GM19452 (cell line): ENCODE measurements at regions not wholly inside any gene's neighbourhood (a gene's known extent, or its start where the extent isn't known, plus 50 kb on each side); places are given as distances from the start of the nearest gene placed in this dataset.
A peak's percentile ranks its signal among the peaks of the same experiment; 100 is the strongest.

ENCODE experiments used
- ATAC-seq: cut with Tn5 transposase; IDR thresholded peaks from one replicate; pipeline ENCODE4 v1.9.1; 2021; ENCODE audit not compliant: unreplicated experiment

DNA sequence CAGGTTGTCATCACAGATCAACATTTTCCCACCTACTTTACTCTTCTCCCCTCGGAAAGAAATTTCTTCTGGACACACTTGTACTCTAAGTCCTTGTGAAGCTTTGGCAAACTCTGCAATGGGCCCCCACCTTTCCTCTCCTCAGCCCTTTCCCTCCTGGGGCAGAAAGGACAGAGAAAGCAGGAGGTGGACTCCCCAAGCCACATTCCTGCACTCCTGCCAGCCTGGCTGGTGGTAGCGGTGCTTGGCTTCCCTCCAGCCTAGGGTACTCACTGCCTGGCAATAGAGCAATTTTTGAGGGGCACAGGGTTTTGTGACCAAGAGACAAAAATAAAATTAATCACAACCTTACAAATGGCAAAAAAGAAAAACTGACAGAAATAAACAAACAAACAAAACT, 451.4 kb downstream of the ZSWIM6 start:
- no peak for ATAC-seq

DNA sequence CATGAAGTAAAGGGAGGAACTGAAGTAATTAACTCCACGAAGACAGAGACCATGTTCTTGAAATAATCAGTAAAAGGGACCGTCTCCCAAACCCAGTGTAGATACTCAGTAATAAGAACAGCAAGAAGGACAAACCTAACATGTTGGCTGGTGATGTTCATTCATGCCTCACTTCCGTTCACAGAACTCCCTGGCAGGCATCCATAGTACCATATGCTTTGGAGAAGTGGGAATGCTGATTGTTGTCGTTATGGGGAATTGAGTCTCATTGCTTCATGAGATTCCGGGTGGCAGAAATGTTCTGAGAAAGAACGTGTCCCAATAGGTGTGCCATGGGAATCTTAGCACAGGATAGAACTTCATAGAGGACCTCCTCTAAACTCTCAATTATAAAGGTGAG, 452.3 kb downstream of the ZSWIM6 start:
- ATAC-seq, result no peak

DNA sequence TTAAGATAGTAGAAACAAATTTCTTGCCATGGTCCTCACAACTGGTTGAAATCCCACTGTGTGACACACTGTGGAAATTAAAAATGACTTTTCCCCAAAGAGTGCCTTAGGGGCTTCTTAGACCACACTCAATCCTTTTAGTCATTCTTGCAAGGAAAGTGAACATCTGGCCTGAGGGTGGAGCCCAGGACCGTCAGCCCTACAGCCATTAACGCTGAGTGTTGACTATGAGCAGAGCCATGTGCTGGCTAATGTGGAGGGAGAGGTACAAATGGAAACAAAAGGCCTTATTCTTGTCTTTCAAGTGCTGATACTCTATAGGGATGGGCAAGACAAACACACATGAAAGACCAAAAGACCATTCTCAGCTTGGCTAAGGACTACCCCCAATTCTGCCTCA, 456.5 kb downstream of the ZSWIM6 start:
- no peak for ATAC-seq

DNA sequence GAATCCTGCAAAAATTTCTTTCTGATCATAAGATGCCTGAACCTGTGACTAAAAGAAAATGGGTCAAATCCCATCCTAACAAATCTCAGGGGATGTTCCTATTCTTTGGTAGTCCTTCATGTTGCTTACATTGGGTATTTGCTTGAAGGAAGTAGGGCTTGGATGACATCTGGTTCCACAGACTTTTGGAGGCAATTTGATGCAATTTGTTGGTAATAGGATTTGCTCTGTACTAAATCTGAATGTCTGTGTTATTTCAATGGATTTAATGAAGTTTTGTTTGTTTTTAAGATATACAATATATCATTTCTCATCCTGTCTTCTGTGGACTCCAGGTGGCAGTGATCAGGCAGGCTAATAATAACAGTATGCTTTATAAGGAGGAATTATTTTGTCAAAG, 457.9 kb downstream of the ZSWIM6 start:
- no peak for ATAC-seq

DNA sequence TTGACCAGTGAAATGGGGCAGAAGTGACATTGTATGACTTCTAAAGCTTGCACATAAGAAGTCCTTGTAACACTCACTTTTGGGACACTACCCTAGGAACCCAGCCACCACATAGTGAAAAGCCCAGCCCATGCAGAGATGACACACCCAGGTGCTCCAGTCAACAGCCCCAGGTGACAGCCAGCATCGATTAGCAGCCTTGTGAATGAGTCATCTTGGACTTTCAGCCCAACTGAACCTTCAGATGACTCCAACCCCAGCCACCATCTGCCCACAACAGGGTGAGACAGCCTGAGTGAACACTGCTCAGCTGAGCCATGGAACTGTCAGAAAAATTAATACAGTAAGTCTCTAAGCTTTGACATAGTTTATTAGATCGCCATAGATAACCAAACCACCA, 458.6 kb downstream of the ZSWIM6 start:
- ATAC-seq, result peak; percentile 95

DNA sequence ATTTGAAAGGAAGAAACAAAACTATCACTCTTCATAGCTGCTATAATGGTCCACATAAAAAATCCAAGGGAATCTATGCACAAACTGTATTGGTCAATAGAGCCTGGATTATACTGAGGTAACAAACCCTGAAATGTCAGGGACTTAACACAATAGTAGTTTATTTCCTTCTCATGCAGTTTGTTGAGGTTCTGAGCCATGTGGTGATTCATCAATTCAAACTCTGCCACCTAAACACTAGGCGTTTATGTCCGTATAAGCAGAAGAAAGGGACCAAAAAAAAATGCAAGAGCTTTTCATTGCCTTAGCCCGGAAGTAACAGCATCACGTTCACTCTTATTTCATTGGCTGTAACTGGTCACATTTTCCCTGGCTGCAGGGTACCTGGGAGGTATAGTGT, 464.7 kb downstream of the ZSWIM6 start:
- no peak for ATAC-seq

DNA sequence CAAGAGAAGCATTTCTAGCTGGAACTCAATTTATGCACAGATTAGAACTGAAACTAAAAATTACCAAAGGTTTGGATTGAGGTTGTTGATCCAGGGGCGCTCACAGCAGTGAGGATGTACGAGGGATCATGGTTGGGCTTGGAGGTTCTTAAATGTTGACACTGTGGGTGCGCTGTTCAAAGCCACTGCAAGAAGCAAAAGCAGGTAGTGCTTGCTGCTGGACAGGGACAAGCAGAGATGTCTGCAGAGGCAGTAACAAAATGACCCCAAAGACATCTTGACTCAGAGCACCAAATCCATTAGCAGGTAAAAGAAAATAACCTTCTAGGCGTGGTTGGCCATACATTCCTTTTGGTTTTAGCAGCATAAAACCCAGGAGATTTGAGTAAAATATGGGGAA, 468.4 kb downstream of the ZSWIM6 start:
- ATAC-seq, result no peak

DNA sequence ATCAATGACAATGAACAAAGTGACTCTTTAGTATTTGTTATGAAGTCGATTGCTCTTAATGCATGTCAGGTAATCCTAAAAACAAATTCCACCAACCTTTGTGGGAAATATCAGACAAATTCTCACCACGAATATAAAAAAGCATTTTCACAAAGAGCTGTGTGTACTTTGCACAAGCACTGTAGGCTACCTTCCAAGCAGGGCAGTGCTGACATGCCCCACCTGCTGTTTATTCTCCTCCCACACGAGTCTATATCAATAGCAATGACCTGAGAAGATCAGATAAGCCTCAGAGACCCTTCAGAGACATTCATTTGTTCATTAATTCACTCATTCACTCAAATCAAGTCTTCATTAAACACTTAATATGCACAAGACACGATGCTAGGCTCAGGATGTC, 469.1 kb downstream of the ZSWIM6 start:
- ATAC-seq, result no peak

DNA sequence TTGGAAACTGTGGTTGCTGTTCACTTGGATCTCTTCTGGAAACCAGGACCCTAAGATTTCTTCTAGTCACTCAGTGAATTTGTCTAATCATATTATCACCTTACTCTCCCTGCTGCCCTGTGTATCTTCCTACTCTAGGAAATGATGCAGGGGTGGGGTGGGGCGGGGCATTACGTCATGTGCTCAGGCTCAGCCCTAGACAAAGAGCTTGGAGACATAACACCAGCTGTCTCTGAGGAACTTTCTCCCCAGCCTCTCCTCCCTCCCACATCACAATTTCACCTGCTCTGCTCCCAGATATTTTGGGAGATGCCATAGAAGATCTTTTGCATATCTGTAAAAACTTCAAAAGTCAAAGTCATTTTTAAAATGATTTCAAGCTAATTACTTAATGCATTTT, 470.4 kb downstream of the ZSWIM6 start:
- no peak for ATAC-seq

DNA sequence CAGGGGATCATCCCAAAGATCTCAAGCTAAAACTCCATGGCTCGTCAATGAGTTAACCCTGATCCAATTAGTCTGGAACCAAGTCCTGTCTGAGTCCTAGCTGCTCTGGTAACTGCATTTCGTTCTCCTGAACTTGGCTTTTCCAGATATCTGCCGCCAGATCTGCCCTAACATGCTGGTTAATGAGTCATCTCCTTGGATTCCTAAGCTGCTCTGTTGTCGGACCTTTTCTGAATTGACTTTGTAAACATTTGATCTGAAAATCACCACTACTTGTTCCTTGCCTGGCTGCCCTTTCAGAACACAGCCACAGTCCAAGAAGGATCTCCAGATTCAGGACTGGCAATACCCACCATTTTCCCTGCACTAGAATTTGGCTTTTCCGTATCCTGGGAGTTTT, 473.0 kb downstream of the ZSWIM6 start:
- ATAC-seq, result no peak

DNA sequence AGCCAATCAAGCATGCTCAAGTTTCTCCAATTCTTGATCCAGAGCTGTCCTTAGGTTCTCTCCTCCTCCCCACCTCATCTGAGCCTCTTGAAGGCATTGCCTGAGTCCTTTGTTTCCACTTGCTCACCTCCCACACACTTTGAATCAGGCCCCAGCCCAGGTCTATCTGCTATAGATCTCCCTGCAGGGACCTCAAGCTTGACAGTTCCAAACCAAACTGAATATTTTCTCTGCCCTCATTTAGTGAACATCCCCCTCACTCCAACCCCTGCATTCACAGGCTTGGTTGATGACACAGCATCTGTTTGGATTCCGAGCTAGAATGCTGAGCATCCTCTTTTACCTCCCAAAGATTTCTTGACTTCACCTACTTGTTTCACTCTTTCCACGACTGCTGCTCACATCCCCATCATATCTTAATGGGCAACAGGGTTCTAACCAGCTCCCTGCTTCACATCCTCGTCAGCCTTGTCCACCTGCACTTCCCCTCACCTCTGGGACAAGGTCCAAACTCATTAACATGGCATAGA, 474.5 kb downstream of the ZSWIM6 start:
- no peak for ATAC-seq

DNA sequence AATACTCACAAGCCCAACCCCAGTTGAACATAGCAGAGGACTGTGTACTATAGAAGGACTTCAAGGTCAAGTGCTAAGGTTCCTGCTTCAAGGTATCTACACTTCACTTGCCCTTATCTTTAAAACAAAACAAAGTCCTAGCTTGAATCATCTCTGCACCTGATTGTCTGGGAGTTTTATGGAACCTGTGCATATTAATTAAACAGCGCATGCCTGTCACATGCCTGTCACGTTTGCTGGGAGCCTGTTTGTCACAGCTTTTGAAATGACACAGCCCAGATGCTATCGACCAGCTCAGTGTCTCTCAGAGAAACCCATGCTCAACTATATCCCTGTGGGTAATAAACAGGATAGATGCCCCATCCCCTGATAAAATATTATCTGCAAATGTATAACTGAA, 476.0 kb downstream of the ZSWIM6 start:
- no peak for ATAC-seq

DNA sequence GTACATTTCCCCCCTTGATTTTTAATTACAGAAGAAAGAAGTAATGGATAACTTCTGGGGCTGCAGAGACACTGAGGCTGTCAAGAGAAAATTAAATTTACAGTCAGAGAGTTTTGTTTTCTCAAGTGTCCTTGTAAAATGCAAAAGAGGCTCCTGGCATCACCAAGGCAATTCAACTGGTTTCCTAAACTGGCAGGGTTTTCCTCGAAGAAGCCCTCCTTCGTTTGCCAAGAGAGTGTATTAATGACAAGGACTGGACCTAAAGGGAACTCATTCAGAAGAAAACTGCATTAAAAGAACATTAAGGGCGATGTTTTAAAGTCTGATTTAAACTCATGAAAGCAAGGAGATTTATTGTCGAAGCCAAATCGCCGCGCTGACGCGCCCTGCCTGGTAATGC, 476.9 kb downstream of the ZSWIM6 start:
- no peak for ATAC-seq

DNA sequence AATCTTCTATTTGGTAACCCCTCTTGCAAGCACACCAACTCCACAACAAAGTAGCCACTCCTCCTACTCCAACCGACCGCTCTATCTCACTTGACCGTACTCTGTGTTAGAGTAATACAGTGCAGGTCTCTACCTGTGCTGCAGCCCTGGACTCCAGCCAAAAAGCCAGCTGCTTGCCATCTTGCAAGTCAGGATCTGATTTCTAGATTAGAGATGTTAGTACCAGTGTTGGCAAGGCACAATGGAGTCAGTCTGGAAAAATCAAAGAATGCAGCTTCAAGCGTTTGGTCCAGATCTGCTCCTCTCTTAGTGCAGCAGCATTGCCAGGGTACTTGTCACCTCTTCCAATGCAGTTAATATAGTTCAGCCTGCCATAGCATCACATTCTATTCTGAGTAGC, 477.6 kb downstream of the ZSWIM6 start:
- no peak for ATAC-seq

DNA sequence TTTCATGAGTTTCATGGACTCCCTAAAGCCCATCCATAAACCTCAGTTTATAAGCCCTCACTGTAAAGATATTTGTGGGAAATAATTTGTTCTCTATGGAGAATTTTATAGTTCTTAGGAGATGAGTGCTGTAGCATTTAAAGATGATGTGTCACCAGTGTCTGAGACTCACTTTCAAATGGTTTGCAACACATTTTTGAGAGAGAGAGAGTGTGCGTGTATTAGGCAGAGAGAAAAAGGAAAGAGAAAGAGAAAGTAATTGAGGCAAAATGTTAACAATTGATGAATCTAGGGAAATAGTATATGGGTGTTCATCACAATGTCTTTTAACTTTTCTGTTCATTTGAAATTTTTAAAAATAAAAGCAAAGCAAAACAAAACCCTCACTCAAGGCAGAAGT, 479.0 kb downstream of the ZSWIM6 start:
- ATAC-seq, result no peak

DNA sequence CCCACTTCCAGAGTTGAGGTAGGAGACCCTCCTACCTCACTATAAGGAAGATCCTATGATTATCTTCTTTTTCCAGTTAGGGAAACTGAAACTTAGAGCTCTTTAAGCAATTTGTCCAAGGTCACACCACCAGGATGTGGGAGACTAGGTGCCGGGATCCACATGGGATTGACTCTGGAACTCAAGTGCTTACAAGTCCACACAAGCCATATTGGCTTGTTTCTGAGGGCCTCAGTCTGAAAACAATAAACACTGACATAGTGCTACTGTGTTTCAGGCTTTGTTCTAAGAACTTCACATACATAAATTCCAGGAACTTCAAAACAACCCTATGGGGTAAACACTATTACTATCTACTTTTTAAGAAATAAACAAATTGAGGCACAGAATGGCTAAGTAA, 481.3 kb downstream of the ZSWIM6 start:
- no peak for ATAC-seq

DNA sequence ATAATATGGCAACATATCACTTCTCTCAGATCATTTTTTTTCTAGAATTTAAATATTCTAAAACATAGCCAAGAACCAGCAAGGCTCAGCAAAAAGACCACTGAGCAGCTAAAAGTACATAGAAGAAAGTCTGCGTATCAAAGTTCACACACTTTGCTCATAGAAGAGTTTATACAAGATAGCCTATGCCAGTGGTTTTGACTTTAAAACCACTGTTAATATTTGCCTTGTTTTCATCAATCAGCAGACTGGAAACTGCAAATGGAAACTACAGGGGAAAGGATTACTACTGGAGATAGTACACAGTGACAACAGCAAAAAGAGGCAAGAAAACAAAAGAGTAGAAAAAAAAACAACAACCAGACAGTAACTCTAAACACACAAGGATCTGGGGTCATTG, 483.3 kb downstream of the ZSWIM6 start:
- ATAC-seq, result no peak

DNA sequence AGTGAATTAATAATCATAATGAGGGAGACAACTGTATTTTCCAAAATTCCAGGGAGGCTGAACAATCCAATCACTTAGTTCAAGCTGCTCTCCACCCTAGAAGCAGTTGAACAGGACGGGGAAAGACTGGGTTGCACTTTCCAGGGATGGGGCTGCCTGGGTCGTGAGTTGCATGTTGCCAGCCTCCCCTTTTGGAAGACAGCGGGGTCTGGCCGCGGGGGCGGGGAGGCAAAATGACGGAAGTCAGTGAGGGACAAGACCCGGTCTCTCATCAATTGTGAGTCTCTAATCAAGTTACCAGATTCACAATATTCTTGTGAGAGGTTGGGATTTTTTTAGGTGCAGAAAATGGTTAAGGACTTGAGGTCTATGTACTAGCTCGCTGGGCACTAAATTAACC, 484.1 kb downstream of the ZSWIM6 start:
- ATAC-seq, result no peak

DNA sequence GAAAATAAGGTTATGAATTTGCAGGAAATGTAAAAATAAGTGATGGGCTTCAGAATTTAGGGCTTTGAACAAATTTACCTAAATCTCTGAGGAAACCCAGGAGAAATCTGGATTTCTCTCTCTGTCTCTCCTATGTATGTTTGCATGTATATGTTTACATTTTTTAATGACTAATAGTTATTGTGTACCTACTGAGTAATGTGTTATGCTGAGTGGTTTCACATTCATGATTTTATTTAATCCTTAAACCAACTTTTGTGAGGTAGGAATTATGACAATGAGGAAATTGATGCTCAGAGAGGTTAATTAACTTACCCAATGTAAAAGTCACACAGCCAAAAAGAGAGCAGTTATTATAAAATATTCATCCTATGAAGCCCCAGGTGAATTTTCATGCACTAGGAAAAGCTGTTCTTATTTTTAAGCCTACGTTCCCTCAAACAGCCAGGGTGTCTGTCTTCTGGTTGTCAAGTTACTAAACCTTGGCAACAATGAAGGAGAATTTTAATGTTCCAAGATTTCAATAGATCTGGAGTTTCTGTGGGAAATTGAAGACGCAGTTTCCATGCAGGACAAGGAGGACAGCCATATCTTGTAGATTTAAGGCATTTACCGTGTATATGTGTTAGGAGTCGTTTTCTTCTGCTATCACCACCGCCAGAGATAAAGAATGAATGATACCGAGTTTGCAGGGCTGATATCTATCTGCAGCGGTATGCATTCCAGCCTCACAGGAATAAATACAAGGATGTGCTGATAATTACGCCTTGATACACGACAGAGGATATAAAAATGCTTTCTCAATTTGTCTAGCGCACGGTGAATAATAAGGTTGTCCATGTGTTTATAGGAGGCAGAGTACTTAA, 484.8 kb downstream of the ZSWIM6 start:
- no peak for ATAC-seq

DNA sequence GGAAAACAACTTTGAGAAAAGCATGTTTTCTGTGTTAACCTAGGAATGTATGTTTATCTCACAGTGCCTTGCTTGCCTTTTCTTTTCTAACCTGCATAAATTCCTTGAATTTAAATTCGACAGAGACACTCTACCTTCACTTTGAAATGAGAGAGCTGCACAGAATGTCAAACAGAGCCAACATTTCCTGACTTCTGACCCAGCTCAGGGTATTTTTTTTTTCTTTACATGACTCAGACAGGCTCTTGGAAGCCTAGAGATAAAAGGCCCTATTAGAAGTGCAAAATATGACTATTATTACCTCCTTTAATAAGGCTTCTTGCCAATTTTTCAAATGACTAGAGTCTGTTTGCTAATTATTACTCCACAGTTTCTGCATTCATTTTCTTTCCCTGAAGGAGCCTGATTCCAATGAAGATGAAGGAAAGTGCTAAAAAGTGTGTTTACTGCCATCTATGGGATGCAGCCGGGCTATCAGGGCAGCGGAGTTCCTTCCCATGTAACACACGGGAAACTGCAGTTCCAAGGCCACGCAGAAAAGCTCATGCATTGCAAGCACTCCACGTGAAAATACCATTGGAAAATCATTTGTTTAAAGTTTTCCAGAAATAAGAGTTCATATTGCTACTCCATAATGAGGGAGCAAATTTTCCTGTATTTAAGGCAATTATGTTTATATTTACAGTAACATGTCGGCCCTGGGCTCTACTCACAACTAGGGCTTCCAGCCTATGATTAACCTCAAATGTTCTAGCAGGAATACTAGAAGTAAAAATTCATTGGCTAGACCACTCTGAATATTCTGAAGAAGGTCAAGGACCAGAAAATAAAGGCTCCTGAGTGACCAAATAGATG, 485.6 kb downstream of the ZSWIM6 start:
- ATAC-seq, result no peak

DNA sequence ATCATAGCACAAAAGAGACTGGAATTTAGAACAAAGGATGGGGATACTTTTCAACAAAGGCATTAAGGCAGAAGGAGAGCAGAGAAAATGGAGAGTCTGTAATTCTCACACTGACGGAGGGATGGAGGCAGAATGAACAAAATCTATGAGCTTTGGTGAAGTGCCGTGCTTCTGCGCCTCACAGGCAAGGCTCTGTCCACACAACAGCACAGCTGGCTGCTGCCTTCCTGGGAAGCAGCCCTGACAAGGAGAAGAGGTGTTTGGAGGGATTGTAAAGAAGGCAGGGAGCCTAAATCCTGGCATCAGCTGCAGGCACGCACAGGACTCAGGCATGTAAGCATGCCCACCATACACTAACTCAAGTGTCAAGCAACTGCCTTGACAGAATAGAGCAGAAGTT, 485.2 kb upstream of the KIF2A start:
- ATAC-seq, result no peak

DNA sequence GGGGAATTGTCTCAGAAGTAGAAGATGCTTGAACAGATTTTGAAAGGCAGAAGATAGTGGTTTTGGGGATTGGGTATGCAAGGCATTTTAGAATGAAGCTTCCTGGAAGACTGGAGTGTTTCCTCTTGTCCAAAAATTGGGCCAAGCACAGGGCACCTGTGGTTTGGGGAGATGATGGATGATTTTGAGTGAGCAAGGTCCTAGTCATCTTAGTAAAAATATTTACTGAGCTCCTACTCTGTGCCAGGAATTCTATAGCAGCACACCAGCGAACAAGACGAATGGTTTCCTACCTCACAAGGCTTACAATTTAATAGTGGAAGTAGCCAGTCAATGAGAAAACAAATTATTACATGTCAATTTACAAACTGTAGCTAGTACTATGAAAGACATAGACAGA, 484.4 kb upstream of the KIF2A start:
- ATAC-seq, result no peak
